Neuronal stem cell (in vitro differentiated cells): ENCODE measurements at regions not wholly inside any gene's neighbourhood (a gene's known extent, or its start where the extent isn't known, plus 50 kb on each side); places are given as distances from the start of the nearest gene placed in this dataset.

Source experiments
- DNase-seq: peaks from one replicate; pipeline ENCODE4 v3.0.0-alpha.2; 2013; ENCODE audit warnings: low spot score
- H2AFZ ChIP-seq: one replicate; pipeline ENCODE4 v1.6.1; 2013; ENCODE audit warnings: mild to moderate bottlenecking, low read length, inconsistent platforms
- H2AK5ac ChIP-seq: 2 replicates; pipeline ENCODE4 v1.6.1; 2013; ENCODE audit warnings: low read depth, mild to moderate bottlenecking, inconsistent platforms, low read length, moderate library complexity, mixed read lengths
- H2BK120ac ChIP-seq: 2 replicates; pipeline ENCODE4 v1.6.1; 2013; ENCODE audit warnings: low read depth, mild to moderate bottlenecking, inconsistent platforms, low read length, moderate library complexity, mixed read lengths
- H2BK12ac ChIP-seq: one replicate; pipeline ENCODE4 v1.6.1; 2013; ENCODE audit warnings: low read length, inconsistent platforms
- H2BK15ac ChIP-seq: 2 replicates; pipeline ENCODE4 v1.6.1; 2013; ENCODE audit warnings: mild to moderate bottlenecking, low read length, inconsistent platforms, mixed read lengths
- H2BK5ac ChIP-seq: one replicate; pipeline ENCODE4 v1.6.1; 2013; ENCODE audit warnings: inconsistent platforms, mild to moderate bottlenecking, low read length, moderate library complexity
- H3K14ac ChIP-seq: one replicate; pipeline ENCODE4 v1.6.1; 2013; ENCODE audit warnings: low read length, inconsistent platforms
- H3K18ac ChIP-seq: 2 replicates; pipeline ENCODE4 v1.6.1; 2013; ENCODE audit warnings: low read length, inconsistent platforms
- H3K23ac ChIP-seq: 2 replicates; pipeline ENCODE4 v1.6.1; 2013; ENCODE audit warnings: low read depth, mild to moderate bottlenecking, mixed read lengths, low read length, inconsistent platforms; ENCODE audit not compliant: poor library complexity
- H3K27ac ChIP-seq: replicated peaks from 3 replicates; pipeline ENCODE4 v1.5.1; 2013; ENCODE audit warnings: low read length, inconsistent platforms
- H3K27me3 ChIP-seq, 3 experiments: 2 replicates each; pipeline ENCODE4 v1.6.1; 2013; ENCODE audit warnings: low read length in 3 of 3, mild to moderate bottlenecking in 2 of 3, inconsistent platforms in 1 of 3, low read depth in 1 of 3, mixed read lengths in 1 of 3, moderate library complexity in 1 of 3; ENCODE audit not compliant: control insufficient read depth in 3 of 3, insufficient read depth in 3 of 3
- H3K36me3 ChIP-seq, 2 donors: replicated peaks in 1 of 2; 2 replicates each; pipeline ENCODE4 v1.6.1; 2013; ENCODE audit warnings: low read length in 2 of 2; ENCODE audit not compliant: control insufficient read depth in 2 of 2, insufficient read depth in 2 of 2
- H3K4ac ChIP-seq: 2 replicates; pipeline ENCODE4 v1.6.1; 2013; ENCODE audit warnings: inconsistent platforms, mild to moderate bottlenecking, low read length, moderate library complexity
- H3K4me1 ChIP-seq, 2 donors: 1 replicate in 1 of 2; 2 replicates in 1 of 2; pipeline ENCODE4 v1.6.1; 2013; ENCODE audit warnings: low read length in 2 of 2, low read depth in 1 of 2; ENCODE audit not compliant: control insufficient read depth in 2 of 2, insufficient read depth in 1 of 2
- H3K4me2 ChIP-seq: one replicate; pipeline ENCODE4 v1.6.1; 2013; ENCODE audit warnings: mild to moderate bottlenecking, low read length, inconsistent platforms; ENCODE audit not compliant: insufficient read depth, poor library complexity, severe bottlenecking
- H3K4me3 ChIP-seq, 2 donors: 2 replicates each; pipeline ENCODE4 v1.5.1; 2013; ENCODE audit warnings: low read length in 2 of 2, mild to moderate bottlenecking in 2 of 2, inconsistent platforms in 1 of 2, moderate library complexity in 1 of 2
- H3K79me1 ChIP-seq: one replicate; pipeline ENCODE4 v1.6.1; 2013; ENCODE audit warnings: low read depth, mild to moderate bottlenecking, inconsistent platforms, low read length, moderate library complexity
- H3K9ac ChIP-seq: one replicate; pipeline ENCODE4 v1.6.1; 2013; ENCODE audit warnings: mild to moderate bottlenecking, low read depth, low read length, inconsistent platforms; ENCODE audit not compliant: poor library complexity
- H3K9me3 ChIP-seq, 2 donors: replicated peaks in 1 of 2; 2 replicates each; pipeline versions ENCODE3 to v1.6.1; 2013; ENCODE audit warnings: low read length in 2 of 2, mild to moderate bottlenecking in 2 of 2, inconsistent platforms in 1 of 2, low read depth in 1 of 2, mixed read lengths in 1 of 2, moderate library complexity in 1 of 2; ENCODE audit not compliant: control insufficient read depth in 2 of 2, insufficient read depth in 1 of 2
- H4K8ac ChIP-seq: one replicate; pipeline ENCODE4 v1.6.1; 2013; ENCODE audit warnings: low read depth, mild to moderate bottlenecking, inconsistent platforms, low read length, moderate library complexity
- H4K91ac ChIP-seq: one replicate; pipeline ENCODE4 v1.6.1; 2013; ENCODE audit warnings: low read length, low read depth, mild to moderate bottlenecking, inconsistent platforms; ENCODE audit not compliant: poor library complexity
- WGBS, 2 donors: extraction: QIAGEN DNeasy Blood & Tissue Kit; methylation state at CpG; one replicate each; pipeline ENCODE4 v1.1.7; 2013; ENCODE audit warnings: missing lambda C conversion rate in 2 of 2, mixed read lengths in 1 of 2; ENCODE audit not compliant: insufficient read length in 2 of 2, insufficient replicate concordance in 1 of 2; ENCODE audit errors: extremely low coverage in 2 of 2; 5-methylcytosine and 5-hydroxymethylcytosine counted together

GRCh38 chr12:87529413-87529812, 499.8 kb downstream of the C12orf50 start:
- Histone ChIP-seq H3K14ac (no peak overlapping the region), H2BK120ac (no peak overlapping the region), H3K9ac (no peak overlapping the region), H4K91ac (no peak overlapping the region), H3K36me3 (no peaks in the 10 kb centered on the region), H3K18ac (no peak overlapping the region), H2AFZ (no peak overlapping the region), H3K23ac (no peak overlapping the region), H3K27ac (no peak overlapping the region), H2BK15ac (no peak overlapping the region), H3K4me3 (no peak overlapping the region), H3K27me3 (no peaks in the 10 kb centered on the region), H3K4me2 (no peak overlapping the region), H2BK5ac (no peak overlapping the region), H3K9me3 (peaks cover 0 to 1% of the 10 kb centered on the region in 2 donors), H3K4me1 (peaks cover 0 to 2% of the 10 kb centered on the region in 2 donors), H2AK5ac (no peak overlapping the region), H3K4ac (no peak overlapping the region), H4K8ac (no peak overlapping the region), H2BK12ac (no peak overlapping the region), H3K79me1 (no peaks in the 10 kb centered on the region)
- DNase-seq = no peak
- WGBS, 2 donors = no CpG with 5 or more reads among the region's 1 CpG

GRCh38 chr12:87520968-87521367, 508.2 kb downstream of the C12orf50 start:
- no peaks in the 10 kb centered on the region for H3K79me1 ChIP-seq
- no peak overlapping the region for H3K14ac ChIP-seq
- no peak overlapping the region for H2AFZ ChIP-seq
- no peak overlapping the region for H3K18ac ChIP-seq
- H3K4me2 ChIP-seq = no peak overlapping the region
- H3K4me1 ChIP-seq = no peaks in the 10 kb centered on the region
- no peak overlapping the region for H3K4ac ChIP-seq
- no peak overlapping the region for H3K4me3 ChIP-seq
- H4K91ac ChIP-seq = no peak overlapping the region
- H2BK15ac ChIP-seq = no peak overlapping the region
- H2BK120ac ChIP-seq = no peak overlapping the region
- H2AK5ac ChIP-seq = no peak overlapping the region
- no peak overlapping the region for H4K8ac ChIP-seq
- H2BK5ac ChIP-seq = no peak overlapping the region
- H2BK12ac ChIP-seq = no peak overlapping the region
- no peaks in the 10 kb centered on the region for H3K9me3 ChIP-seq
- no peak overlapping the region for H3K23ac ChIP-seq
- no peak overlapping the region for H3K9ac ChIP-seq
- H3K27me3 ChIP-seq = no peaks in the 10 kb centered on the region
- DNase-seq = no peak
- no peaks in the 10 kb centered on the region for H3K36me3 ChIP-seq
- WGBS, 2 donors = no CpG with 5 or more reads among the region's 2 CpGs
- H3K27ac ChIP-seq = no peak overlapping the region

- Histone ChIP-seq H2AK5ac (no peak overlapping the region), H3K4ac (no peak overlapping the region), H3K4me2 (no peak overlapping the region), H3K23ac (no peak overlapping the region), H3K18ac (no peak overlapping the region), H2BK15ac (no peak overlapping the region), H3K4me3 (no peak overlapping the region), H2BK12ac (no peak overlapping the region), H3K9me3 (no peaks in the 10 kb centered on the region), H3K27ac (no peak overlapping the region), H3K79me1 (no peaks in the 10 kb centered on the region), H3K27me3 (no peaks in the 10 kb centered on the region), H2AFZ (no peak overlapping the region), H3K14ac (no peak overlapping the region), H3K4me1 (no peaks in the 10 kb centered on the region), H3K36me3 (no peaks in the 10 kb centered on the region), H2BK120ac (no peak overlapping the region), H4K91ac (no peak overlapping the region), H3K9ac (no peak overlapping the region), H2BK5ac (no peak overlapping the region), H4K8ac (no peak overlapping the region)
- no CpG with 5 or more reads among the region's 1 CpG for WGBS, 2 donors
- DNase-seq = no peak
Observed at GRCh38 chr12:87518481-87518880, 510.7 kb downstream of the C12orf50 start.

DNA sequence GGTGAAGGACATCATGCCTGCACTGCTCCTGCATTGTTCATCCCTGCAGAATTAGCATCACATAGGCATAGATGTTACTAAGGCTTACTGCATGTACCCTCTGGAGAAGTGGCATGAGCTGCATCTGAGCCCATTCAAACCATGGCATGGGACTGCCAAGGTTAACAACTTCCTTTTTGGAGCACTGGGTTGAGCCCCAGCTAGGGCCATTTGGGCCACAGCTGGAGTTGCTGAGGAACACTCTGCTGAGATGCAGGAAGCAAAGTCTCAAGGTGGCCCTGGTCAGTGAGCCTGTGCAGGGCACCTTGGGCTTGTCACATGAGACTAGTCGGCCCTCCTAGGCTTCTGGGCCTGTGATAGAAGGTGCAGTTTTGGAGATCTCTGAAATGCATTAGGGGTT, 511.2 kb downstream of the C12orf50 start:
- H4K8ac ChIP-seq = no peak overlapping the region
- no peak overlapping the region for H3K4me2 ChIP-seq
- no peak overlapping the region for H2BK15ac ChIP-seq
- H3K36me3 ChIP-seq = no peaks in the 10 kb centered on the region
- H3K4me3 ChIP-seq = no peak overlapping the region
- no peaks in the 10 kb centered on the region for H3K79me1 ChIP-seq
- no peak overlapping the region for H3K4ac ChIP-seq
- H2AK5ac ChIP-seq = no peak overlapping the region
- no peak overlapping the region for H2BK5ac ChIP-seq
- no peaks in the 10 kb centered on the region for H3K27me3 ChIP-seq
- H3K4me1 ChIP-seq = no peaks in the 10 kb centered on the region
- H3K14ac ChIP-seq = no peak overlapping the region
- DNase-seq = no peak
- H3K23ac ChIP-seq = no peak overlapping the region
- H3K18ac ChIP-seq = no peak overlapping the region
- no peak overlapping the region for H2BK12ac ChIP-seq
- H3K27ac ChIP-seq = no peak overlapping the region
- no peak overlapping the region for H3K9ac ChIP-seq
- H4K91ac ChIP-seq = no peak overlapping the region
- WGBS, 2 donors = no CpG with 5 or more reads among the region's 1 CpG
- no peak overlapping the region for H2AFZ ChIP-seq
- H2BK120ac ChIP-seq = no peak overlapping the region
- no peaks in the 10 kb centered on the region for H3K9me3 ChIP-seq
